B cell (primary cell): ENCODE measurements at regions not wholly inside any gene's neighbourhood (a gene's known extent, or its start where the extent isn't known, plus 50 kb on each side); places are given as distances from the start of the nearest gene placed in this dataset.

ENCODE experiments used
- ATAC-seq: fragments of 200-7000 bp; cut with Tn5 transposase; one replicate; pipeline ENCODE4 v1.10.0; 2021; ENCODE audit warnings: low read depth, mild to moderate bottlenecking, moderate number of reproducible peaks, moderate library complexity
- CTCF ChIA-PET: fragments of 350-600 bp; sonication (Branson Sonifier 250); formaldehyde crosslinking; loops from one replicate; lab custom pipeline; 2021; ENCODE audit warnings: antibody characterized with exemption, inconsistent platforms; lab: Charles Lee
- POLR2A ChIA-PET: fragments of 350-600 bp; sonication (Branson Sonifier 250); formaldehyde crosslinking; loops from one replicate; lab custom pipeline; 2021; ENCODE audit warnings: antibody characterized with exemption; lab: Charles Lee
- DNase-seq: peaks from one replicate; pipeline ENCODE4 v3.0.0; 2013
- H2AFZ ChIP-seq: 2 replicates; pipeline ENCODE4 v1.6.1; 2012; ENCODE audit warnings: mild to moderate bottlenecking, low read depth, low read length; ENCODE audit not compliant: insufficient read depth, poor library complexity, severe bottlenecking
- H3K27ac ChIP-seq, 2 donors: 1 replicate in 1 of 2; 2 replicates in 1 of 2; pipeline ENCODE4 v1.5.1; 2012 to 2013; ENCODE audit warnings: low read length in 2 of 2, mild to moderate bottlenecking in 2 of 2, moderate library complexity in 1 of 2
- H3K27me3 ChIP-seq, 4 experiments: fragments of 200-600 bp in 1 of 4; sonication (generic) in 1 of 4; replicated peaks in 1 of 4; 1 replicate in 2 of 4; 2 replicates in 2 of 4; pipeline versions ENCODE4 v1.6.1 to v1.7.0; 2013 to 2016; ENCODE audit warnings: low read length in 3 of 4, mild to moderate bottlenecking in 2 of 4, mixed read lengths in 1 of 4, moderate library complexity in 1 of 4; ENCODE audit not compliant: insufficient read depth in 4 of 4, control insufficient read depth in 3 of 4; ENCODE audit errors: control extremely low read depth in 1 of 4
- H3K36me3 ChIP-seq, 2 experiments: replicated peaks in 1 of 2; 1 replicate in 1 of 2; 2 replicates in 1 of 2; pipeline versions ENCODE4 v1.6.1 to v1.7.1; 2013; ENCODE audit warnings: low read length in 1 of 2; ENCODE audit not compliant: insufficient read depth in 2 of 2, control insufficient read depth in 1 of 2; ENCODE audit errors: control extremely low read depth in 1 of 2, extremely low read depth in 1 of 2
- H3K4me1 ChIP-seq, 2 donors: fragments of 200-600 bp in 1 of 2; sonication (generic) in 1 of 2; 1 replicate in 1 of 2; 2 replicates in 1 of 2; pipeline versions ENCODE4 v1.5.1 to v1.6.1; 2013 to 2017; ENCODE audit warnings: low read length in 2 of 2; ENCODE audit not compliant: control insufficient read depth in 2 of 2, insufficient read depth in 2 of 2
- H3K4me2 ChIP-seq: replicated peaks from 2 replicates; pipeline ENCODE3; 2012; ENCODE audit warnings: mild to moderate bottlenecking, low read depth, low read length; ENCODE audit not compliant: poor library complexity, severe bottlenecking
- H3K4me3 ChIP-seq, 5 experiments: fragments of 200-600 bp in 1 of 5; sonication (generic) in 1 of 5; 1 replicate in 3 of 5; 2 replicates in 2 of 5; pipeline versions ENCODE4 v1.5.1 to v1.7.0; 2011 to 2016; ENCODE audit warnings: low read length in 4 of 5, mild to moderate bottlenecking in 4 of 5, low read depth in 2 of 5, control low read depth in 1 of 5, moderate library complexity in 1 of 5; ENCODE audit not compliant: insufficient read depth in 1 of 5; ENCODE audit errors: control extremely low read depth in 1 of 5, extremely low read depth in 1 of 5
- H3K79me2 ChIP-seq: fragments of 200-600 bp; sonication (generic); one replicate; pipeline ENCODE4 v1.6.0; 2016; ENCODE audit warnings: low read length; ENCODE audit not compliant: control insufficient read depth, insufficient read depth
- H3K9ac ChIP-seq: fragments of 200-600 bp; sonication (generic); 2 replicates; pipeline ENCODE4 v1.6.1; 2017; ENCODE audit warnings: mild to moderate bottlenecking, low read length, moderate library complexity
- H3K9me3 ChIP-seq, 3 donors: one replicate each; pipeline versions ENCODE4 v1.6.1 to v1.7.1; 2013; ENCODE audit warnings: low read length in 2 of 3; ENCODE audit not compliant: control insufficient read depth in 2 of 3, insufficient read depth in 1 of 3; ENCODE audit errors: control extremely low read depth in 1 of 3
- H4K20me1 ChIP-seq: 2 replicates; pipeline ENCODE4 v1.6.0; 2012; ENCODE audit warnings: mild to moderate bottlenecking, low read length; ENCODE audit not compliant: insufficient read depth, control insufficient read depth, poor library complexity, severe bottlenecking
- H3K27ac Mint-ChIP-seq: one replicate; pipeline ENCODE4 v1.8.0; 2021; ENCODE audit warnings: mixed read lengths
- H3K27me3 Mint-ChIP-seq: one replicate; pipeline ENCODE4 v1.8.0; 2021; ENCODE audit warnings: mixed read lengths
- H3K4me1 Mint-ChIP-seq: one replicate; pipeline ENCODE4 v1.8.0; 2021; ENCODE audit warnings: mixed read lengths
- H3K4me3 Mint-ChIP-seq: one replicate; pipeline ENCODE4 v1.8.0; 2021; ENCODE audit warnings: mixed read lengths
- H3K9me3 Mint-ChIP-seq: one replicate; pipeline ENCODE4 v1.8.0; 2022; ENCODE audit warnings: mixed read lengths; ENCODE audit not compliant: insufficient read depth
- CTCF ChIP-seq: fragments of 200-600 bp; IDR thresholded peaks from one replicate; pipeline ENCODE4 v1.8.0; 2022; ENCODE audit warnings: antibody characterized with exemption, mild to moderate bottlenecking
- EZH2 ChIP-seq: IDR thresholded peaks from 2 replicates; pipeline ENCODE4 v1.6.1; 2012; ENCODE audit warnings: borderline replicate concordance, low read depth, mild to moderate bottlenecking, moderate library complexity, low read length; ENCODE audit not compliant: insufficient read depth, poor library complexity, severe bottlenecking
- WGBS: methylation state at CpG from one replicate; pipeline ENCODE4 v1.1.5; 2013; ENCODE audit warnings: missing lambda C conversion rate; ENCODE audit not compliant: insufficient coverage; 5-methylcytosine and 5-hydroxymethylcytosine counted together
- intact Hi-C: fragments of 100-400 bp; cut with micrococcal nuclease; formaldehyde crosslinking; loops from one replicate; pipeline ENCODE4 v1.10.0; 2022

GRCh38 chr3:110855207-110855606 lies 216.4 kb upstream of the NECTIN3 start:
- no peaks in the 10 kb centered on the region for H3K27me3 ChIP-seq
- no peak overlapping the region for H3K9ac ChIP-seq
- H3K9me3 Mint-ChIP-seq = no peaks in the 10 kb centered on the region
- H3K79me2 ChIP-seq = no peaks in the 10 kb centered on the region
- 20% methylated on average over 1 of the region's 2 CpGs for WGBS
- no peak for DNase-seq
- no peak overlapping the region for H3K27ac ChIP-seq
- H2AFZ ChIP-seq = no peak overlapping the region
- POLR2A ChIA-PET = no interaction called here
- no peaks in the 10 kb centered on the region for H4K20me1 ChIP-seq
- H3K4me3 Mint-ChIP-seq = no peak overlapping the region
- no peaks in the 10 kb centered on the region for H3K36me3 ChIP-seq
- H3K4me1 ChIP-seq = no peaks in the 10 kb centered on the region
- TF ChIP-seq CTCF = no peak
- TF ChIP-seq EZH2 = no peak
- CTCF ChIA-PET = interaction anchor here (1.1 kb wide), 1 partner anchor 225 kb away, joined by 3 read pairs; no protein-coding TSS in a partner anchor
- H3K4me2 ChIP-seq = no peak overlapping the region
- ATAC-seq = no peak
- intact Hi-C loops = no loop called here
- no peak overlapping the region for H3K4me3 ChIP-seq
- H3K9me3 ChIP-seq = no peaks in the 10 kb centered on the region
- peaks cover 4% of the 10 kb centered on the region for H3K27me3 Mint-ChIP-seq
- H3K27ac Mint-ChIP-seq = no peak overlapping the region
- H3K4me1 Mint-ChIP-seq = no peaks in the 10 kb centered on the region

GRCh38 chr3:110856916-110857315 lies 214.7 kb upstream of the NECTIN3 start:
- Histone ChIP-seq H3K4me1 (no peaks in the 10 kb centered on the region), H3K27ac (no peak overlapping the region), H3K4me2 (no peak overlapping the region), H3K9ac (no peak overlapping the region), H3K4me3 (no peak overlapping the region), H3K36me3 (no peaks in the 10 kb centered on the region), H4K20me1 (no peaks in the 10 kb centered on the region), H3K9me3 (no peaks in the 10 kb centered on the region), H3K79me2 (no peaks in the 10 kb centered on the region), H3K27me3 (no peaks in the 10 kb centered on the region), H2AFZ (no peak overlapping the region)
- ChIA-PET CTCF (no interaction called here), POLR2A (no interaction called here)
- Mint-ChIP-seq H3K4me3 (no peak overlapping the region), H3K4me1 (no peaks in the 10 kb centered on the region), H3K27ac (no peak overlapping the region), H3K27me3 (peaks cover 4% of the 10 kb centered on the region), H3K9me3 (no peaks in the 10 kb centered on the region)
- DNase-seq (no peak), ATAC-seq (no peak)
- TF ChIP-seq EZH2 = no peak
- no peak for TF ChIP-seq CTCF
- intact Hi-C loops = no loop called here
- whole genome bisulfite sequencing = 100% methylated on average over 2 of the region's 2 CpGs
